ENCODE measurements at regions not wholly inside any gene's neighbourhood (a gene's known extent, or its start where the extent isn't known, plus 50 kb on each side); places are given as distances from the start of the nearest gene placed in this dataset.

DNA sequence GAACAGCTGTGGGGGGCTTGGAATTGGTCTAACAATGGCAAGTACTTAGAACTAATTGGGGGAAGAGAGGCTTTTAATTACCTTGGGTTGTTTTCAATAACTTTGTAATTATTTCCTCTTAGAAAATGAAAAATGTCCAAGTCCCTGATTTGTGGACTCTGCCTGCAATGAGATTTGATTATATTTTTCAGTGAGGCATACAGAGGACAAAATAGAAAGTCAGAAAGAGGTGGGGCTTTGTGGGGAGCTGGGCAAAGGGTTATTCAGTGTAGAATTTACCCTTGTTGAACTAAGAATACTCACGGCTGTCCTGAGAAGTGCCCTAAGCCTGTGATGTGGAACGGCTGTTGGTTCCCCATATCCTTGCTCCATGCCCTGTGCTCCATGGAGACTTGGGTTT is 153.0 kb downstream of the ICE1 start:
- H3K4me3 ChIP-seq (ENCODE audit: control insufficient read depth, low read depth, low read length), result no peak overlapping the region
- TF ChIP-seq, protein P1, sequence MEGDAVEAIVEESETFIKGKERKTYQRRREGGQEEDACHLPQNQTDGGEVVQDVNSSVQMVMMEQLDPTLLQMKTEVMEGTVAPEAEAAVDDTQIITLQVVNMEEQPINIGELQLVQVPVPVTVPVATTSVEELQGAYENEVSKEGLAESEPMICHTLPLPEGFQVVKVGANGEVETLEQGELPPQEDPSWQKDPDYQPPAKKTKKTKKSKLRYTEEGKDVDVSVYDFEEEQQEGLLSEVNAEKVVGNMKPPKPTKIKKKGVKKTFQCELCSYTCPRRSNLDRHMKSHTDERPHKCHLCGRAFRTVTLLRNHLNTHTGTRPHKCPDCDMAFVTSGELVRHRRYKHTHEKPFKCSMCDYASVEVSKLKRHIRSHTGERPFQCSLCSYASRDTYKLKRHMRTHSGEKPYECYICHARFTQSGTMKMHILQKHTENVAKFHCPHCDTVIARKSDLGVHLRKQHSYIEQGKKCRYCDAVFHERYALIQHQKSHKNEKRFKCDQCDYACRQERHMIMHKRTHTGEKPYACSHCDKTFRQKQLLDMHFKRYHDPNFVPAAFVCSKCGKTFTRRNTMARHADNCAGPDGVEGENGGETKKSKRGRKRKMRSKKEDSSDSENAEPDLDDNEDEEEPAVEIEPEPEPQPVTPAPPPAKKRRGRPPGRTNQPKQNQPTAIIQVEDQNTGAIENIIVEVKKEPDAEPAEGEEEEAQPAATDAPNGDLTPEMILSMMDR (IDR thresholded peaks at IDR 0.05; ENCODE audit: control insufficient read depth, insufficient read depth, low read depth, low read length, missing control alignments), result no peak
- no peak for DNase-seq (ENCODE audit: low read depth)

DNA sequence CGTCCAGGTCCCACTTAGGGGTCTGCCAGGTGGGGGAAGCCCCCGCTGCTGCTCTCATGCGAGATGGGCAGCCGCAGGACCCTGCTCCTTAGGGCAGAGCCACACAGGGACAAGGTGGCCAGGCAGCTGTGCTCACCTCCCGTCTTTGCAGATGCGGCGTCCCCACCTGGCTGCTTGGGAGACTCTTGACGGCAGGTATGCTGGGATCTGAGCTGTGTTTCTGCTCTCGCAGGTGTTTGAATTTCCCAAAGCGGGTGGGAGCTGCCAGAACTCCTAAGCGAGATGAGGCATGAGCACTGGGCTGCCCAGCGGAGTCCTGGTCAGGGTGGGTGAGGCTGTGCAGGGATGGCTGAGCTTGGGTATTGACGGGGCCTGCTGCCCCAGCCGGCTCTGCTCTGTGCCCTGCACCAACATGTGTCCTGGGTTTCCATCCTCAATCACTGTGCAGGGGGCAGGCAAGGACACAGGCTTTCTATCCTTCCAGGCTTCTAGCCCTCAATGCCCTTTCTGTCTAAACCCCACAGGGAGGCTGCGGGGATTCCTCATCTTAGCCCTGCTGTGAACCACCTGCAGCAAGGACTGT is 151.4 kb downstream of the ICE1 start:
- TF ChIP-seq, protein P1 (IDR thresholded peaks at IDR 0.05; ENCODE audit: control insufficient read depth, insufficient read depth, low read depth, low read length, missing control alignments), result no peak
- no peak for DNase-seq (ENCODE audit: low read depth)
- no peak overlapping the region for H3K4me3 ChIP-seq (ENCODE audit: control insufficient read depth, low read depth, low read length)

DNA sequence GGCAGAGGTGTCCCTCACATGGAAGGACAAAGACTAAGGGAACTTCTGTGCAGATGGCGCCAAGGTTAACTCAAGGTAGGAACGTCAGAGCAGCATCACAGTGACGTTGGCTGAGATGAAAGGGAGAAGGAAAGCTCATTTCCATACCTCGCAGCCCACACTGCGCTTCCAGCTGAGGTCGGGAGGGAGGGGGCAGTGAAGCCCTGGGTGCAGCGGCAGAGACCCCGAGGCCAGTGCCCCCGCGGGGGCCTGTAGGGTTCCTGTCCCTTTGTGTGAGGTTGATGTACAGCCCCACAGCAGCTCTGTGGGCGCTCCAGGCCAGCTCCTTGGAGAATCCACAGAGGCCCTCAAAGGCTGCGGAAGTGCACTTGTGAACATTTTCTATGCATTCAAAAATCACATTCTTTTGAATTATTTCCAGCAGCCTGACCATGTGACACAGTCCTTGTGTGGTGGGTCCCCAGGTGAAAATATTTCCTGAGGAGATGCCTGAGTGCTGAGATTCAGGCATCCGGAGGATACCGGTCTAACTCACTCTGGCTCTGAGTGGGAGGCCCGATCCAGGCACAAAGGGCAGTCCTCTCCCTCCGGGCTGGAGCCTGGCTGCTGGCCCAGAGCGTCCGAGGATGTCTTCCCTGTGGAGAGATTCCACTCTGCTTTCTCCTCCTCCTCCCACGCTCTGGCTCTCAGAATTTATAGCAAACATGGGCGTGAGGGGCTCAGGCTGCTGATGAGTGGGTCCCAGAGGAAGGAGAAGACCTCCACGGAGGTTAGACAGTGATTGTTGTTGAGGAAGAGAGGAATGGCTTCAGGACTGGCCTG is 150.7 kb downstream of the ICE1 start:
- DNase-seq (ENCODE audit: low read depth), result no peak
- H3K4me3 ChIP-seq (ENCODE audit: control insufficient read depth, low read depth, low read length), result no peak overlapping the region
- TF ChIP-seq, protein P1 (IDR thresholded peaks at IDR 0.05; ENCODE audit: control insufficient read depth, insufficient read depth, low read depth, low read length, missing control alignments), result no peak

DNA sequence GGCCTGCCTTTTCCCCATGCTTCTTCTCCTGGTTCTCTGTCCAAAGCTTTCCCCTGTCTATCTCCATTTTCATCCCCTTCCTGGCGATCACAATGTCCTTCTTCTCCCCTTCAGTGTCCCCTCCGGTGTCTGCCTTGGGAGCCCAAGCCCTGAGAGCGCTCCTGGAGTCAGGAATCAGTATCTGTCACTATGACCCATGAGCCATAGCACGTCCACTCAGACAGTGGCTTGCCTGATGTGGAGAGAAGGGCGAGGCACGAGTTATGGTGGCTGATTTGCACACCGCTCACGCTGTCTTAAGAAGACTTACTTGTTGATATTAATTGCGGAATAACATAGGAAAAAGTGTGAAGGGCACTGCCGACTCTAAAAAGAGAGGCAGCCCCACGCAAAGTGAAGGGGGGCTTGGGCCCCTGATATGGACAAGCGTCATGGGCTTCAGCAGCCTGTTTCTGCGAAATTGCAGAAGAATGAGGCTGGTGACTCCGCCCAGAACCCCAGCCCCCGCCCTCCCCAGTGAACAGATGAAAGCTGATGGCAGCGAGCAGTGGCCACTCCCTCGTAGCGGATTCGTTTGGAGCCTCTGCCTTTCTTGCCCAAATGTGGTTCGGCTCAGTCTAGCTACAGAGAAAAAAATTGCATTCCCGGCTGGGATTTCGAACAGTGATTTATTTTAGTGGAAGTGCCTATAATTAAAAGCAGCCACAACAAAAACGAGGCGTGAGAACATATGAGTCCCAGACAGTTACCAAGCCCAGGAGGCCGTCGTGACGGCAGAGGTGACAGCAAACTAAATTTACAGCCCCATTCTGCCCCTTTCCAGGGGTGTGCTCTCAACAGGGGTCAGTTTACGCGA is 149.8 kb downstream of the ICE1 start:
- TF ChIP-seq, protein P1 (IDR thresholded peaks at IDR 0.05; ENCODE audit: control insufficient read depth, insufficient read depth, low read depth, low read length, missing control alignments), result no peak
- no peak for DNase-seq (ENCODE audit: low read depth)
- no peak overlapping the region for H3K4me3 ChIP-seq (ENCODE audit: control insufficient read depth, low read depth, low read length)

DNA sequence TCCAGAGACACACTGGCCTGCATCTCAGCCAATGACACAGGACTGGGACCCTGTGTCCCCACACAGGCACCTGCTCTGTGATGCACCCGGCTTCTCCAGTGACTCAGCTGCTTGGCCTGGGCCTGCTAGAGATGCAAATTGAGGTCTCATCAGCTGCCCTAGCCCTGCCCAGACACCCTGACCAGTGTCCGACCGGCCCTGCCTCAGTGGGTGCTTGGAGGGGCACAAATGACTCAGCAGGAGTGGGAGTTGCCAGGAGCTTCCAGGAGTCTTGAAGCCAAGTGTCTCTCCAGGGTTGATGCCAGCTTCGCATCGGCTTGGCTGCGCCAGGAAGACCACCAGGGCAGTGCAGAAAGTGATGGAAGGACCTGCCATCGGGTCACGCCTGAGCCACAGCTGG is 148.2 kb downstream of the ICE1 start:
- TF ChIP-seq, protein P1 (IDR thresholded peaks at IDR 0.05; ENCODE audit: control insufficient read depth, insufficient read depth, low read depth, low read length, missing control alignments), result no peak
- DNase-seq (ENCODE audit: low read depth), result no peak
- H3K4me3 ChIP-seq (ENCODE audit: control insufficient read depth, low read depth, low read length), result no peak overlapping the region

DNA sequence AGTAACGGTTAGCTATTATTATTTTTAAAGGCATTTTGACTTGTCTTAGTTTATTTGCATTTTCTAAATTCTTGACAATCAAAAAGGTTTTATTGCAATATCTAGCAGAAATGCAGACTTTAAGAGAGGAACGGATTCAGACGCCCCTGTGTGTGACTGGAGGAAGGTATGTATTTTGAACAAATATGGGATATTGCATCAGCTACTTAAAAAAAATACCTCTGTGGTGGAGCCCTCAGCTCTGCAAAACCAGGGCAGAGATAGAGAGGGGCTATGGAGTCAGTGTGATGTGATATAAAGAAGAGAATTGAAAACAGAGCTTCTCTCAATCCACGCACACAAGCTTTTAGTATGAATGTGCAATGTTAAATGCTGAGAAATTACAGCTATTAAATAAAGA is 142.4 kb downstream of the ICE1 start:
- TF ChIP-seq, protein P1 (IDR thresholded peaks at IDR 0.05; ENCODE audit: control insufficient read depth, insufficient read depth, low read depth, low read length, missing control alignments), result no peak
- H3K4me3 ChIP-seq (ENCODE audit: control insufficient read depth, low read depth, low read length), result no peak overlapping the region
- no peak for DNase-seq (ENCODE audit: low read depth)

All from AG09309 (cell line).